Naive thymus-derived CD4-positive, alpha-beta T cell (primary cell): ENCODE measurements at regions not wholly inside any gene's neighbourhood (a gene's known extent, or its start where the extent isn't known, plus 50 kb on each side); places are given as distances from the start of the nearest gene placed in this dataset.

Source experiments
- ATAC-seq: fragments of 150-1000 bp; cut with Tn5 transposase; 2 replicates; pipeline ENCODE4 v1.10.0; 2021; ENCODE audit warnings: mild to moderate bottlenecking, moderate library complexity
- CTCF ChIA-PET: fragments of 350-600 bp; sonication (Branson Sonifier 250); formaldehyde crosslinking; loops from one replicate; lab custom pipeline; 2021; ENCODE audit warnings: antibody characterized with exemption; lab: Charles Lee
- POLR2A ChIA-PET: fragments of 350-600 bp; sonication (Branson Sonifier 250); formaldehyde crosslinking; loops from one replicate; lab custom pipeline; 2021; ENCODE audit warnings: antibody characterized with exemption, inconsistent platforms; lab: Charles Lee
- DNase-seq, 9 donors: peaks; one replicate each; pipeline versions ENCODE4 v3.0.0 to v3.0.0-alpha.2; 2020 to 2022; ENCODE audit warnings: mixed read lengths in 1 of 9
- H3K27ac ChIP-seq: one replicate; pipeline ENCODE4 v1.7.0; 2013; ENCODE audit warnings: mild to moderate bottlenecking, low read depth, low read length, moderate library complexity
- H3K27me3 ChIP-seq, 2 donors: one replicate each; pipeline ENCODE4 v1.7.0; 2013; ENCODE audit warnings: low read length in 2 of 2, mild to moderate bottlenecking in 2 of 2, moderate library complexity in 2 of 2; ENCODE audit not compliant: control insufficient read depth in 2 of 2, insufficient read depth in 2 of 2
- H3K36me3 ChIP-seq, 3 experiments: 1 replicate in 2 of 3; 2 replicates in 1 of 3; pipeline ENCODE4 v1.7.0; 2013; ENCODE audit warnings: low read length in 3 of 3, mild to moderate bottlenecking in 3 of 3, moderate library complexity in 1 of 3; ENCODE audit not compliant: insufficient read depth in 3 of 3, control insufficient read depth in 2 of 3
- H3K4me1 ChIP-seq, 2 donors: one replicate each; pipeline ENCODE4 v1.7.0; 2013; ENCODE audit warnings: low read length in 2 of 2, mild to moderate bottlenecking in 2 of 2, moderate library complexity in 1 of 2; ENCODE audit not compliant: control insufficient read depth in 2 of 2, insufficient read depth in 2 of 2
- H3K4me3 ChIP-seq: 2 replicates; pipeline ENCODE4 v1.7.0; 2013; ENCODE audit warnings: mild to moderate bottlenecking, low read length
- H3K9me3 ChIP-seq, 3 experiments: 1 replicate in 2 of 3; 2 replicates in 1 of 3; pipeline ENCODE4 v1.7.0; 2013; ENCODE audit warnings: low read length in 3 of 3; ENCODE audit not compliant: control insufficient read depth in 2 of 3
- H3K27ac Mint-ChIP-seq, 9 donors: one replicate each; pipeline ENCODE4 v1.8.0; 2020 to 2022; ENCODE audit warnings: mixed read lengths in 9 of 9, mild to moderate bottlenecking in 8 of 9, moderate library complexity in 5 of 9, inconsistent platforms in 2 of 9
- H3K27me3 Mint-ChIP-seq, 5 donors: one replicate each; pipeline ENCODE4 v1.8.0; 2021 to 2022; ENCODE audit warnings: mixed read lengths in 5 of 5, mild to moderate bottlenecking in 1 of 5
- H3K36me3 Mint-ChIP-seq, 5 donors: one replicate each; pipeline ENCODE4 v1.8.0; 2020 to 2022; ENCODE audit warnings: mixed read lengths in 5 of 5, mild to moderate bottlenecking in 3 of 5, inconsistent platforms in 1 of 5
- H3K4me1 Mint-ChIP-seq, 7 donors: one replicate each; pipeline ENCODE4 v1.8.0; 2020 to 2022; ENCODE audit warnings: mixed read lengths in 7 of 7, mild to moderate bottlenecking in 3 of 7, inconsistent platforms in 1 of 7
- H3K4me3 Mint-ChIP-seq, 10 donors: one replicate each; pipeline ENCODE4 v1.8.0; 2020 to 2022; ENCODE audit warnings: mild to moderate bottlenecking in 10 of 10, mixed read lengths in 10 of 10, moderate library complexity in 6 of 10, inconsistent platforms in 2 of 10
- H3K9me3 Mint-ChIP-seq, 11 donors: one replicate each; pipeline ENCODE4 v1.8.0; 2020 to 2022; ENCODE audit warnings: mixed read lengths in 11 of 11, mild to moderate bottlenecking in 4 of 11, inconsistent platforms in 1 of 11, moderate library complexity in 1 of 11
- intact Hi-C, 2 donors: fragments of 100-400 bp; cut with micrococcal nuclease; formaldehyde crosslinking; loops; one replicate each; pipeline ENCODE4 v1.15.1; 2023

DNA sequence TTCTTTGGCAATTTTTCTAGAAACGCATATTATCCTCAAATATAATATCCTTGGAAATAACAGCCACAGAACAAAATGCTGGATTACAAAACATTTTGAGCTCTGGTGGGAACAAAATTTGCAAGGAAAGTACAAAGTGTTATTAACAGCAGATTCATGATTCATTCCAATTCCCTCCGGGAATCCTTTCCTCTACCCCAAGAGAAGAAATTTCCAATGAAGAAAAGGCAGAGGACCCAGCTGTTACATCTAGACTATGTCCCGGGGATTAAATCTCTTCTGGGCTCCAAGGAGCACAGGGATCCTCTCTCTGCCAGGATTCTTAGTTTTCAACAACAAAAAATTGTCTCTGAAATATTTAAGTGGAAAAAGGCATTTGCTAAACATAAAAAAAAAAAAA, 51.6 kb upstream of the TMEFF2 start:
- DNase-seq (no peak), ATAC-seq (no peak)
- intact Hi-C loops, result no loop called here
- Mint-ChIP-seq H3K36me3 (no peaks in the 10 kb centered on the region), H3K4me3 (no peak overlapping the region), H3K27ac (no peak overlapping the region), H3K4me1 (no peaks in the 10 kb centered on the region), H3K9me3 (peaks cover 0 to 11% (median 0%) of the 10 kb centered on the region in 11 donors), H3K27me3 (peaks cover 0 to 13% (median 0%) of the 10 kb centered on the region in 5 donors)
- Histone ChIP-seq H3K27me3 (no peaks in the 10 kb centered on the region), H3K36me3 (no peaks in the 10 kb centered on the region), H3K4me3 (no peak overlapping the region), H3K27ac (no peak overlapping the region), H3K9me3 (no peaks in the 10 kb centered on the region), H3K4me1 (no peaks in the 10 kb centered on the region)
- CTCF ChIA-PET, result interaction anchor here (0.6 kb wide), 1 partner anchor 724 kb away, joined by 3 read pairs; no protein-coding TSS in a partner anchor
- POLR2A ChIA-PET, result interaction anchor here (0.6 kb wide), 1 partner anchor 97 kb away, joined by 5 read pairs; no protein-coding TSS in a partner anchor

DNA sequence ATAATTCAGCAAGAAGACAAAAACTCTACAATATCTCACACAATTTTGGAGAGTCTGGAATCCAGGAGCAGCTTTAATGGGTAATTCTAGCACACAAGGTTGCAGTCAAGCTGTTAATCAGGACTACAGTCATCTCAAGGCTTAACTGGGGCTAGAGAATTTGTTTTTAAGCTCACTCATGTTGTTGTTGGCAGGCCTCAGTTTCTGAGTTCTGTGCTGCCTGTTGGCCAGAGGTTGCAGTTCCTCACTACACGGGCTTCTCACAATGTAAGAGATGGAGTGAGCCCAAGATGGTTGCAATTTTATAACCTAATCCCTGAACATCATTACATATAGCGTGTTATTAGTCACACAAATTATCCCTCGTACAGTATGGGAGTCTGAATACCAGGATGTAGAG, 50.6 kb upstream of the TMEFF2 start:
- Histone ChIP-seq H3K27ac (no peak overlapping the region), H3K4me3 (no peak overlapping the region), H3K4me1 (no peaks in the 10 kb centered on the region), H3K9me3 (no peaks in the 10 kb centered on the region), H3K36me3 (no peaks in the 10 kb centered on the region), H3K27me3 (no peaks in the 10 kb centered on the region)
- POLR2A ChIA-PET, result no interaction called here
- no peaks in the 10 kb centered on the region for H3K36me3 Mint-ChIP-seq
- ATAC-seq, result no peak
- H3K4me3 Mint-ChIP-seq, result no peak overlapping the region
- H3K9me3 Mint-ChIP-seq, result peaks cover 0 to 11% (median 0%) of the 10 kb centered on the region in 11 donors
- peaks cover 0 to 13% (median 0%) of the 10 kb centered on the region in 5 donors for H3K27me3 Mint-ChIP-seq
- CTCF ChIA-PET, result no interaction called here
- no peak for DNase-seq
- no peaks in the 10 kb centered on the region for H3K4me1 Mint-ChIP-seq
- no peak overlapping the region for H3K27ac Mint-ChIP-seq
- intact Hi-C loops, result no loop called here
